GM23248 (cell line): ENCODE measurements at regions not wholly inside any gene's neighbourhood (a gene's known extent, or its start where the extent isn't known, plus 50 kb on each side); places are given as distances from the start of the nearest gene placed in this dataset.

ENCODE experiments used
- DNase-seq: peaks from one replicate; pipeline ENCODE4 v3.0.0-alpha.2; 2015
- H2AFZ ChIP-seq: fragments of 200-600 bp; sonication (generic); 2 replicates; pipeline ENCODE4 v1.6.1; 2016; ENCODE audit warnings: antibody characterized with exemption
- H3F3A ChIP-seq: fragments of 200-600 bp; sonication (generic); 2 replicates; pipeline ENCODE4 v1.6.1; 2016; ENCODE audit warnings: mild to moderate bottlenecking, antibody characterized with exemption, mixed run types; ENCODE audit not compliant: insufficient read depth
- H3K27ac ChIP-seq: fragments of 200-600 bp; sonication (generic); 2 replicates; pipeline ENCODE4 v1.5.1; 2016; ENCODE audit warnings: mild to moderate bottlenecking
- H3K27me3 ChIP-seq: fragments of 200-600 bp; sonication (generic); replicated peaks from 2 replicates; pipeline ENCODE4 v1.6.1; 2016; ENCODE audit warnings: mild to moderate bottlenecking; ENCODE audit not compliant: insufficient read depth
- H3K36me3 ChIP-seq: fragments of 200-600 bp; sonication (generic); 2 replicates; pipeline ENCODE4 v1.6.1; 2016; ENCODE audit warnings: low read depth, mild to moderate bottlenecking
- H3K4me1 ChIP-seq: fragments of 200-600 bp; sonication (generic); 2 replicates; pipeline ENCODE4 v1.6.1; 2016; ENCODE audit warnings: mild to moderate bottlenecking; ENCODE audit not compliant: insufficient read depth
- H3K4me2 ChIP-seq: fragments of 200-600 bp; sonication (generic); one replicate; pipeline ENCODE4 v1.6.1; 2016; ENCODE audit warnings: mild to moderate bottlenecking; ENCODE audit not compliant: unreplicated experiment
- H3K4me3 ChIP-seq: fragments of 200-600 bp; sonication (generic); 2 replicates; pipeline ENCODE4 v1.5.1; 2016; ENCODE audit warnings: mild to moderate bottlenecking
- H3K79me2 ChIP-seq: fragments of 200-600 bp; sonication (generic); 2 replicates; pipeline ENCODE4 v1.6.1; 2016; ENCODE audit warnings: mild to moderate bottlenecking; ENCODE audit not compliant: insufficient read depth
- H3K9ac ChIP-seq: fragments of 200-600 bp; sonication (generic); 2 replicates; pipeline ENCODE4 v1.6.1; 2016; ENCODE audit warnings: mild to moderate bottlenecking
- H3K9me2 ChIP-seq: fragments of 200-600 bp; sonication (generic); 2 replicates; pipeline ENCODE4 v1.6.1; 2016; ENCODE audit warnings: mixed run types, mild to moderate bottlenecking, moderate library complexity; ENCODE audit not compliant: insufficient read depth
- H3K9me3 ChIP-seq: fragments of 200-600 bp; sonication (generic); one replicate; pipeline ENCODE4 v1.6.1; 2017; ENCODE audit warnings: low read depth
- H4K20me1 ChIP-seq: fragments of 200-600 bp; sonication (generic); 2 replicates; pipeline ENCODE4 v1.6.0; 2016; ENCODE audit not compliant: insufficient read depth
- EZH2 ChIP-seq: fragments of 200-600 bp; sonication (generic); IDR thresholded peaks from 2 replicates; pipeline ENCODE4 v1.6.1; 2018; ENCODE audit warnings: antibody characterized with exemption, mild to moderate bottlenecking; ENCODE audit not compliant: insufficient read depth, poor library complexity, severe bottlenecking
- EZH2phosphoT487 ChIP-seq: fragments of 200-600 bp; sonication (generic); IDR thresholded peaks from 2 replicates; pipeline ENCODE4 v1.6.1; 2018; ENCODE audit warnings: antibody characterized with exemption, moderate library complexity, mild to moderate bottlenecking, low read depth; ENCODE audit not compliant: insufficient read depth
- WGBS, 2 experiments: methylation state at CpG; one replicate each; pipeline ENCODE4 v1.1.6; 2015 to 2017; ENCODE audit warnings: low lambda C conversion rate in 2 of 2, low coverage in 1 of 2; ENCODE audit errors: missing lambda C conversion rate in 2 of 2; 5-methylcytosine and 5-hydroxymethylcytosine counted together
- in situ Hi-C: fragments of 300-500 bp; cut with MboI; formaldehyde crosslinking; loops from 2 replicates; pipeline ENCODE4 v1.15.0; 2020

DNA sequence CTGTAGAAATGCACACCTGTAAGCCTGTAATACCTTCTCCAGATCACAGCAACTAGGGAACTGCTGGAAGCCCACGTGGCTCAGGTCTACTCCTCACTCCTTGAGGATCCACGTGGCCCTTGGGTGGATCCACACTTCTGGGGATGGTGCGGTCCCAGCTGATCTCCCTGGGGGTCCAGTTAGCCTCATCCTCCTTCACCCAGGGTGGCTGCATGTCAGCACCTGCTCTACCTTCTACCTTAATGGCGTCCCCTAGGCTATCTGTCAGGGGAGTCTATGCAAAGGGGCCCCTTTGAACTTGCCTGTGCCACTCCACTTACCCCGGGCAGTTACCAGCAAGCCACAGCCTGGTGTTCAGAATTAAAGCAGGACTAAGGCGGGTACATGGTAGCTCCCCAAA, 284.7 kb downstream of the MYCN start:
- TF ChIP-seq EZH2 (no peak), EZH2phosphoT487 (no peak)
- no peaks in the 10 kb centered on the region for H4K20me1 ChIP-seq
- no peaks in the 10 kb centered on the region for H3K36me3 ChIP-seq
- 31 to 33% methylated on average over 6 of the region's 6 CpGs for WGBS, 2 experiments
- H3F3A ChIP-seq: no peaks in the 10 kb centered on the region
- no peak overlapping the region for H3K27ac ChIP-seq
- H2AFZ ChIP-seq: no peak overlapping the region
- H3K4me3 ChIP-seq: no peak overlapping the region
- H3K27me3 ChIP-seq: no peaks in the 10 kb centered on the region
- no peak overlapping the region for H3K9ac ChIP-seq
- in situ Hi-C loops: no loop called here
- no peaks in the 10 kb centered on the region for H3K79me2 ChIP-seq
- H3K9me2 ChIP-seq: no peaks in the 10 kb centered on the region
- no peaks in the 10 kb centered on the region for H3K4me1 ChIP-seq
- H3K4me2 ChIP-seq: no peak overlapping the region
- no peaks in the 10 kb centered on the region for H3K9me3 ChIP-seq
- no peak for DNase-seq

DNA sequence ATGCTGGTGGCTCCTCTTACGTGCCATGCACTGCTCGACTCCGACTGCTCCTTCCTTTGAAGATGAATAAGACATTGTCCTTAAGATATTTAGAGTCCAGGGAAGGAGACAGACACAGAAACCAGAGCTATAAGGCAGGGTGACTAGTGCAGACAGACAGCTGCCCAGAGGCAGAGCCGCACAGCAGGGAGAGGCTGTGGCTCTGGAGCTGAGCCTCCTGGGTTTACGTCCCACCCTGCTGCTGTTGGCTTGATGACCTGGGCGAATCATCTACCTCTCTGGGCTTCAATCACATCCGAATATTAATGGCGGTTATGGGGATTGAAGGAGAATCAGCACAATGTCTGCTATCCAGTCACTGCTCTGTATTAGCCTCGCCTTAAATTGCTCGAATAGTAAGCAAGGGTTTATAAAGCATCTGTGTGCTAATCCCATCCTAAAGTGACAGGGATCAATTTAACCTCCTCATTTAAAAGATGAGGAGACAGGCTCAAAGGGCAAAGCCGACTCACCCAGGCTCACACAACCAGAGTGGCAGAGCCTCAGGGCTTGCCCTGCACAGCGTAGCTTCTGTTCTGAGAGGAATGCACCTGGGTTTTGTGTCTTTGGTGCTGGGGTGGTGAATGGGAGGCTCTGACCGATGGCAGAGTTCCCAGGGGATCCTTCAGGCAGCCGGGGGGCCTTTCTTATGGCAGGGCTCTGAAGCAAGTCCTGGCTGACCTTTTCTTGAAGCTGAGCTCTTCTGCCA, 284.1 kb downstream of the MYCN start:
- no peaks in the 10 kb centered on the region for H3K9me3 ChIP-seq
- H3F3A ChIP-seq: no peaks in the 10 kb centered on the region
- H3K27ac ChIP-seq: no peak overlapping the region
- H3K4me1 ChIP-seq: no peaks in the 10 kb centered on the region
- no peaks in the 10 kb centered on the region for H3K79me2 ChIP-seq
- no peak overlapping the region for H3K9ac ChIP-seq
- H3K36me3 ChIP-seq: no peaks in the 10 kb centered on the region
- no peaks in the 10 kb centered on the region for H3K27me3 ChIP-seq
- no peak overlapping the region for H2AFZ ChIP-seq
- DNase-seq: no peak
- in situ Hi-C loops: no loop called here
- H3K9me2 ChIP-seq: no peaks in the 10 kb centered on the region
- H4K20me1 ChIP-seq: no peaks in the 10 kb centered on the region
- 25 to 26% methylated on average over 14 of the region's 14 CpGs for WGBS, 2 experiments
- TF ChIP-seq EZH2phosphoT487 (no peak), EZH2 (no peak)
- no peak overlapping the region for H3K4me2 ChIP-seq
- H3K4me3 ChIP-seq: no peak overlapping the region

DNA sequence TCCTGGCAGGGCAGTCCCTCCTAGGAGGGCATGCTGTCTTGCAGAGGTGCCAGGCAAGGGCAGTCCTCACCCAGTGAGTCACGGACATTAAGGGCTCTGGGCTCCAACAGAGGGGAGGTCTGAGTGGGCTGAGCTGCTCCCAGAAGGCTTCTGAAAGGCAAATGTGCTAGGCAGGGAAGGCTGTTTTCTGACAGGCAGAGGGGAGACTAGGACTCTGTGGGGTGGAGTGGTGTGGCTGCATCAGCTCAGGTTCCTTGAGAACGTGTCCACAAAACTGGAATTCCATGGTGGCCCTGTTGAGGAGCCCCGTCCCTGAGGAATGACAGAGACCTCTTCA, 283.5 kb downstream of the MYCN start:
- no peaks in the 10 kb centered on the region for H3K9me3 ChIP-seq
- no peaks in the 10 kb centered on the region for H4K20me1 ChIP-seq
- H2AFZ ChIP-seq: no peak overlapping the region
- H3K4me2 ChIP-seq: no peak overlapping the region
- H3K79me2 ChIP-seq: no peaks in the 10 kb centered on the region
- H3K4me1 ChIP-seq: no peaks in the 10 kb centered on the region
- no peaks in the 10 kb centered on the region for H3K27me3 ChIP-seq
- no peak overlapping the region for H3K4me3 ChIP-seq
- 8 to 14% methylated on average over 3 of the region's 3 CpGs for WGBS, 2 experiments
- in situ Hi-C loops: no loop called here
- DNase-seq: no peak
- no peak overlapping the region for H3K27ac ChIP-seq
- H3K36me3 ChIP-seq: no peaks in the 10 kb centered on the region
- no peaks in the 10 kb centered on the region for H3F3A ChIP-seq
- TF ChIP-seq EZH2: no peak
- no peak for TF ChIP-seq EZH2phosphoT487
- no peak overlapping the region for H3K9ac ChIP-seq
- H3K9me2 ChIP-seq: no peaks in the 10 kb centered on the region

DNA sequence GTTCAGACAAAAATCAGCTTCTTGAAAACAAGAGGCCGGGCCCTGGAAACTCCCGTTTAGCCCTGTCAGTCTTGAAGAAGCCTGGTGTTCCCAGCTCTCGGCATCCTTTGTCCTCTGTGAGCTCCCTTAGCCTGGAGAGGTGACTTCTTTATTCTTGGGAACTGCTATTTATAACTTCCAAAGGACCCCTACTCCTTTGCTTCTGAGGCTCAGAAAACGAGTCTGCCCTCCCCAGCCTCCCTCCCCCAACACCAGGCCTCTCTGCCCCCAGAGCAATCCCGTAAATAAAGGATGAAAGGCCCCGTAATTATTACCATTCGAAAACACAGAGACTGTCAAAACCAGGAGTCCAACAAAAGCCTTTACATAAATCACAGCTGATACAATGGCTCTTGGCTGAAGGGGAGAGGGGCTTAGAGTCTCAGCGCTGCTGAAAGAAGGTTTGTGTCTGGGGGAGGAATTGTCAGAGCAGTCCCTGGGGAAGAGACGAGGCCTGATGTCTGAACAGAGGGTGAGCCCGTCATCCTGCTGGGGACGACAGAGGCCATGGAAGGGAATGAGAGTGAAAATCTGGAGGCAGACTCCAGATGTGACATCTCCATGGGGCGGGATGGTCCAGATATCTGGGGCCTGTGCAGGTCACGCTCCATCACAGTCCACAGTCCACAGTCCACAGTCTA, 283.0 kb downstream of the MYCN start:
- TF ChIP-seq EZH2 (no peak), EZH2phosphoT487 (no peak)
- WGBS, 2 experiments: 11 to 17% methylated on average over 12 of the region's 13 CpGs

More for the DNA sequence above, 283.0 kb downstream of the MYCN start:
- no peak for DNase-seq
- no peaks in the 10 kb centered on the region for H3K4me1 ChIP-seq
- in situ Hi-C loops: no loop called here
- H3K27me3 ChIP-seq: no peaks in the 10 kb centered on the region
- no peaks in the 10 kb centered on the region for H3K79me2 ChIP-seq
- H3K27ac ChIP-seq: no peak overlapping the region
- H2AFZ ChIP-seq: no peak overlapping the region
- no peaks in the 10 kb centered on the region for H4K20me1 ChIP-seq
- H3K9ac ChIP-seq: no peak overlapping the region
- H3K36me3 ChIP-seq: no peaks in the 10 kb centered on the region
- no peaks in the 10 kb centered on the region for H3F3A ChIP-seq
- H3K4me3 ChIP-seq: no peak overlapping the region
- H3K9me3 ChIP-seq: no peaks in the 10 kb centered on the region
- H3K4me2 ChIP-seq: no peak overlapping the region
- no peaks in the 10 kb centered on the region for H3K9me2 ChIP-seq
